ENCODE measurements at regions not wholly inside any gene's neighbourhood (a gene's known extent, or its start where the extent isn't known, plus 50 kb on each side); places are given as distances from the start of the nearest gene placed in this dataset.
"Not testable (repeated sequence)": the region's sequence is repeated elsewhere in the genome, so short reads cannot be mapped to it uniquely, and the experiment has no call there.

- CTCF ChIA-PET, result no interaction called here
Measured at GRCh38 chr2:22175003-22175402, 1051.2 kb downstream of the TDRD15 start.

GRCh38 chr2:22185251-22185650 lies 1061.5 kb downstream of the TDRD15 start:
- TF ChIP-seq ZNF211 (tag by site-specific recombination; IDR thresholded peaks at IDR 0.05; ENCODE audit: low read depth) (no peak), KLF9 (tag by site-specific recombination; IDR thresholded peaks at IDR 0.05; ENCODE audit: low read depth) (no peak), ZBTB6 (tag by site-specific recombination; IDR thresholded peaks at IDR 0.05) (no peak), ZXDB (tag by site-specific recombination; IDR thresholded peaks at IDR 0.05) (no peak), PRDM2 (tag by site-specific recombination; IDR thresholded peaks at IDR 0.05; ENCODE audit: borderline replicate concordance) (no peak), ZNF561 (tag by site-specific recombination; IDR thresholded peaks at IDR 0.05; ENCODE audit: borderline replicate concordance) (no peak), ZNF132 (tag by site-specific recombination; IDR thresholded peaks at IDR 0.05; ENCODE audit: borderline replicate concordance) (no peak)
- Histone ChIP-seq H3K36me3 (ENCODE audit: control insufficient read depth in 2 of 2, insufficient read depth in 1 of 2, low read length in 2 of 2) (no peaks in the 10 kb centered on the region), H3K9me3 (ENCODE audit: control insufficient read depth, insufficient read depth, low read depth, low read length) (no peaks in the 10 kb centered on the region), H3K27ac (ENCODE audit: extremely low read depth, low read depth, low read length) (no peak overlapping the region), H3K4me3 (ENCODE audit: low read depth, low read length) (no peak overlapping the region), H3K4me1 (ENCODE audit: control insufficient read depth, insufficient read depth, low read length) (no peaks in the 10 kb centered on the region)
- POLR2A ChIA-PET, result no interaction called here
- CTCF ChIA-PET, result no interaction called here

More at GRCh38 chr2:22175003-22175402, 1051.2 kb downstream of the TDRD15 start:
- TF ChIP-seq KLF8 (tag by site-specific recombination; IDR thresholded peaks at IDR 0.05) (no peak), ZBTB49 (tag by site-specific recombination; IDR thresholded peaks at IDR 0.05; ENCODE audit: low read depth) (no peak), ZNF211 (tag by site-specific recombination; IDR thresholded peaks at IDR 0.05; ENCODE audit: low read depth) (no peak), ZIC2 (tag by site-specific recombination; IDR thresholded peaks at IDR 0.05) (no peak), SP2 (tag by site-specific recombination; IDR thresholded peaks at IDR 0.05) (no peak), ZNF626 (tag by site-specific recombination; IDR thresholded peaks at IDR 0.05) (no peak), IKZF3 (tag by site-specific recombination; IDR thresholded peaks at IDR 0.05) (no peak), ZNF26 (tag by site-specific recombination; IDR thresholded peaks at IDR 0.05) (no peak), ZNF843 (tag by site-specific recombination; IDR thresholded peaks at IDR 0.05) (no peak), ZNF791 (tag by site-specific recombination; IDR thresholded peaks at IDR 0.05) (no peak)
- Histone ChIP-seq H3K36me3 (ENCODE audit: control insufficient read depth in 2 of 2, insufficient read depth in 1 of 2, low read length in 2 of 2) (no peaks in the 10 kb centered on the region), H3K4me1 (ENCODE audit: control insufficient read depth, insufficient read depth, low read length) (no peaks in the 10 kb centered on the region), H3K9me3 (ENCODE audit: control insufficient read depth, insufficient read depth, low read depth, low read length) (no peaks in the 10 kb centered on the region), H3K4me3 (ENCODE audit: low read depth, low read length) (no peak overlapping the region), H3K27ac (ENCODE audit: extremely low read depth, low read depth, low read length) (no peak overlapping the region)
- POLR2A ChIA-PET, result no interaction called here

- H3K36me3 ChIP-seq (ENCODE audit: control insufficient read depth in 2 of 2, insufficient read depth in 1 of 2, low read length in 2 of 2); CTCF ChIA-PET; POLR2A ChIA-PET: not testable (repeated sequence)
Measured at GRCh38 chr2:22186261-22186828, 1062.6 kb downstream of the TDRD15 start.

More at GRCh38 chr2:22186261-22186828, 1062.6 kb downstream of the TDRD15 start:
- not testable (repeated sequence) for H3K4me3 ChIP-seq (ENCODE audit: low read depth, low read length); H3K4me1 ChIP-seq (ENCODE audit: control insufficient read depth, insufficient read depth, low read length); H3K9me3 ChIP-seq (ENCODE audit: control insufficient read depth, insufficient read depth, low read depth, low read length); H3K27ac ChIP-seq (ENCODE audit: extremely low read depth, low read depth, low read length)

Measured in HEK293 (cell line).